ENCODE measurements at regions not wholly inside any gene's neighbourhood (a gene's known extent, or its start where the extent isn't known, plus 50 kb on each side); places are given as distances from the start of the nearest gene placed in this dataset.
A peak's percentile ranks its signal among the peaks of the same experiment; 100 is the strongest.

GRCh38 chr17:77020973-77021372 is 119.8 kb upstream of the SEC14L1 start:
- H3F3A ChIP-seq (replicated peaks; ENCODE audit: insufficient read depth) = no peaks in the 10 kb centered on the region
- H3K4me3 ChIP-seq (ENCODE audit: low read depth in 2 of 2, low read length in 1 of 2) = no peak overlapping the region
- H3K27ac ChIP-seq (ENCODE audit: low read depth in 2 of 2, low read length in 1 of 2) = no peak overlapping the region
- H3K9me3 ChIP-seq = no peaks in the 10 kb centered on the region
- no peaks in the 10 kb centered on the region for H3K36me3 ChIP-seq (replicated peaks in 1 of 2; ENCODE audit: control insufficient read depth in 1 of 2, insufficient read depth in 2 of 2, low read length in 1 of 2)
- ChIA-PET CTCF (interaction anchor here (1.4 to 12.0 kb wide), 4 partner anchors 9 to 340 kb away, joined by 3 to 88 read pairs (median 6); no protein-coding TSS in a partner anchor), POLR2A (no interaction called here)
- H3K4me1 ChIP-seq (ENCODE audit: control insufficient read depth in 1 of 2, insufficient read depth in 2 of 2, low read depth in 1 of 2, low read length in 1 of 2) = no peaks in the 10 kb centered on the region
- H3K4me2 ChIP-seq = no peak overlapping the region
- H2AFZ ChIP-seq (ENCODE audit: low read depth) = no peak overlapping the region
- no peaks in the 10 kb centered on the region for H3K9me2 ChIP-seq
- peaks cover 23% of the 10 kb centered on the region for H3K27me3 ChIP-seq (ENCODE audit: insufficient read depth)
- TF ChIP-seq MAX (IDR thresholded peaks at IDR 0.05; ENCODE audit: low read depth) (no peak), GABPA (IDR thresholded peaks at IDR 0.05; ENCODE audit: low read depth) (no peak), REST (IDR thresholded peaks at IDR 0.05; ENCODE audit: low read depth, low read length) (peak; percentile 88), SMC3 (IDR thresholded peaks at IDR 0.05; ENCODE audit: low read depth, low read length) (no peak)
- WGBS (ENCODE audit: low lambda C conversion rate) = 53% methylated on average over 1 of the region's 1 CpG
- no peaks in the 10 kb centered on the region for H4K20me1 ChIP-seq (ENCODE audit: insufficient read depth)
- DNase-seq = no peak
- H3K79me2 ChIP-seq (ENCODE audit: insufficient read depth) = no peaks in the 10 kb centered on the region
- no peak overlapping the region for H3K9ac ChIP-seq

GRCh38 chr17:77022766-77023165 is 118.0 kb upstream of the SEC14L1 start:
- Histone ChIP-seq H3K4me3 (ENCODE audit: low read depth in 2 of 2, low read length in 1 of 2) (no peak overlapping the region), H3K9me2 (no peaks in the 10 kb centered on the region), H3K27ac (ENCODE audit: low read depth in 2 of 2, low read length in 1 of 2) (no peak overlapping the region), H3K4me2 (no peak overlapping the region), H3K9ac (no peak overlapping the region), H3F3A (replicated peaks; ENCODE audit: insufficient read depth) (no peaks in the 10 kb centered on the region), H2AFZ (ENCODE audit: low read depth) (no peak overlapping the region), H3K79me2 (ENCODE audit: insufficient read depth) (no peaks in the 10 kb centered on the region), H3K4me1 (ENCODE audit: control insufficient read depth in 1 of 2, insufficient read depth in 2 of 2, low read depth in 1 of 2, low read length in 1 of 2) (no peaks in the 10 kb centered on the region), H4K20me1 (ENCODE audit: insufficient read depth) (no peaks in the 10 kb centered on the region), H3K27me3 (ENCODE audit: insufficient read depth) (peaks cover 27% of the 10 kb centered on the region), H3K36me3 (replicated peaks in 1 of 2; ENCODE audit: control insufficient read depth in 1 of 2, insufficient read depth in 2 of 2, low read length in 1 of 2) (no peaks in the 10 kb centered on the region), H3K9me3 (no peaks in the 10 kb centered on the region)
- CTCF ChIA-PET = interaction anchor here (0.9 to 12.0 kb wide), 8 partner anchors 10 to 625 kb away, joined by 3 to 88 read pairs (median 6); partner anchors contain the start of gene MGAT5B
- POLR2A ChIA-PET = no interaction called here
- 61% methylated on average over 2 of the region's 2 CpGs for WGBS (ENCODE audit: low lambda C conversion rate)
- no peak for TF ChIP-seq FOXJ3 (CRISPR knock-in tag; IDR thresholded peaks at IDR 0.05)
- no peak for TF ChIP-seq TEAD4 (IDR thresholded peaks at IDR 0.05; ENCODE audit: borderline replicate concordance, insufficient read depth)
- TF ChIP-seq FOSL2 (IDR thresholded peaks at IDR 0.05; ENCODE audit: borderline replicate concordance, low read depth) = no peak
- TF ChIP-seq ELF1 (IDR thresholded peaks at IDR 0.05) = no peak
- no peak for TF ChIP-seq GABPA (IDR thresholded peaks at IDR 0.05; ENCODE audit: low read depth)
- TF ChIP-seq FOXM1 (IDR thresholded peaks at IDR 0.05; ENCODE audit: low read depth) = no peak
- TF ChIP-seq RFX5 (IDR thresholded peaks at IDR 0.05; ENCODE audit: low read length) = no peak
- no peak for TF ChIP-seq USF1 (IDR thresholded peaks at IDR 0.05; ENCODE audit: borderline replicate concordance, low read depth)
- no peak for TF ChIP-seq NFIC (IDR thresholded peaks at IDR 0.05; ENCODE audit: borderline replicate concordance)
- no peak for DNase-seq
